ENCODE measurements at regions not wholly inside any gene's neighbourhood (a gene's known extent, or its start where the extent isn't known, plus 50 kb on each side); places are given as distances from the start of the nearest gene placed in this dataset.
"Not testable (repeated sequence)": the region's sequence is repeated elsewhere in the genome, so short reads cannot be mapped to it uniquely, and the experiment has no call there.

DNA sequence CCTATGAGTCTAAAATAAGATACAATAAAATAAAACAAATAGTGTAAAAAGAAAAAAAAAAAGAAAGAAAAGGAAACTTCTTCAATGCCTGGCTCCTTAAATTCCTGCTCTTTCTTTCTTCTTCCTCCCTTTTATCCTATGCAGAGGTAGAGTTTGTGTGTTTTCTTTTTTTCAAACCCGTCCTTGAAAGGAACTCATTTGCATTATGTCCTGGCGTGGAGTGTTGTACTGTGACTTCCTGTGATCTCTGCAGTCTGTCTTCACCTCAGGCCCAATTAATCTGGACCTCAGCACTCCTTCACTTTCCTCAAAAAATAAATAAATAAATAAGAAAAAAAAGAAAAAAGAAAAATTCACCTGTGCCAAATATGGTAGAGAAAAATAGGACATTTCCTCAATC lies 541.9 kb upstream of the SPTLC3 start:
- ATAC-seq (ENCODE audit: poor library complexity) (no peak), DNase-seq (no peak)
- intact Hi-C loops (cut with DNase I) = no loop called here

DNA sequence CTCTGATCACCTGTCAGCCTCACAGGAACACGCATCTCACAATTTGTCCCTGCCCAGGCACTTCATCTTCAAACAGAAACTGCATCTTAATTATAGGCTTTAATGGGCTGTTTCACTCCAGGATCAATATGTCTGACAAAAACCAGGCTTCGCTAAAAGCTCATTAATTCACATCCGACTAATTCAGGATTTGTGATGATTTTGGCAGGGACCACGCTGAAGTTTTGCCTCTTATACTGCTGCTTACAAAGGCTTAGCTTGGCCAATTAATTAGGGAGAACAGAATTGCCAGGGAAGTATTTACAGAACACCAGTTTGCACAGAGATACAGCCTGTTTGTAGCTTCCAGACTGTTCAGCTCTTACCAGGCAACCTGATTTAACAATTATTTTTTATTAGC lies 541.0 kb upstream of the SPTLC3 start:
- DNase-seq (no peak), ATAC-seq (ENCODE audit: poor library complexity) (no peak)
- intact Hi-C loops (cut with DNase I) = no loop called here

DNA sequence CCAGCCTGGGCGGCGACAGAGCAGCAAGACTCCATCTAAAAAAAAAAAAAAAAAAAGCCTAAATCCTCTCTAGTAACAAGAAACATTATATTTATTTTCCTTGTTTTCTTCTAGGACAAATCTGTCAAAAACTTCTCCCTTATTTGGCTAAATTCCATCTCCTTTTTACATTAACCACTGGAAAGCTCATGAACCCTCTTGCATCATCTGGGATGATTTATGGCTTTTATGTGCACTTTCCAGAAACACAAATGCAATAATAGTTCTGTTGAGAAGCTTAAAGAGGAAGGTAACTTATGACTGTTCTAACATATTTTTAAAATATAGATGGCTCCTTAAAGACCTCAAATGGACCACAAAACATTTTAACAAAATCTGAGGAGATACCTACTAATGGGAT lies 526.1 kb upstream of the SPTLC3 start:
- ATAC-seq (ENCODE audit: poor library complexity) (no peak), DNase-seq (no peak)
- intact Hi-C loops (cut with DNase I) = no loop called here

DNA sequence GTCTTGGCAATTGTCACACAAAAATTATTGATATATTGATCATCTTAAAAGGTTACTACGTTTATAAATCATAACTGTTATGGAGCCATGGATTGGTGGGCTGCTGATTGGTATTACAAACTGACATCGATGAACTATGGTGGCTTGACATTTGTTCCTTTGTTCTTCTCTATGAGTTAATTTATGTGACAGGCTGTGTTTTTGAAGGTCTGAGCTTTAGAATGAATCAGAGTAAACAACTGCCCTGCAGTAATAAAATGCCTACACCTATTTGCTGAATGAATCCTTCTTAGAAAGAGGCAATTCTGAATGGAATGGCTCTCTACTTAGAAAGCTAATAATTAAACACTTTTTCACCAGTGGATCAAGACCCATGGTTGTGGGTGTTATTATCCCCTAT lies 506.3 kb upstream of the SPTLC3 start:
- no peak for DNase-seq
- ATAC-seq (ENCODE audit: poor library complexity) = no peak
- intact Hi-C loops (cut with DNase I) = no loop called here

DNA sequence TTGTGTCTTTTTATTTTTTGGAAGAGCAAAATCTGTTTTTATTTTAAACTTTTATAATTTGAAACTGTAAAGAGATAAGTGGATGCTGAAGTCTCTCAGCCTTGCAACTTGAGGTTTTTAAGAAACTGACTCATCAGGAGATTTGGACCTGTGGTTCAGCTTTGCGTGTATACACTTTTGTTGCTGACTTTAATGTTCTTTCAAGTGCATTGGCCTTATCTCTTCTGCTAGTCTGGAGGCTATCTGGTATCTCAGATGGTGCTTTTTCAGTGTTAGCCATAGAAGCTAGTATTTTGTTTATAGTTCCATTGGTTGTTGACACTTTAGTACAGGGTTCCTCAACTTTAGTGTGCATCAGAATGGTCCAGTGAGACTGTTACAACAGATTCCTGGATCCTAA lies 504.0 kb upstream of the SPTLC3 start:
- ATAC-seq (ENCODE audit: poor library complexity) = no peak
- no peak for DNase-seq
- intact Hi-C loops (cut with DNase I) = no loop called here

DNA sequence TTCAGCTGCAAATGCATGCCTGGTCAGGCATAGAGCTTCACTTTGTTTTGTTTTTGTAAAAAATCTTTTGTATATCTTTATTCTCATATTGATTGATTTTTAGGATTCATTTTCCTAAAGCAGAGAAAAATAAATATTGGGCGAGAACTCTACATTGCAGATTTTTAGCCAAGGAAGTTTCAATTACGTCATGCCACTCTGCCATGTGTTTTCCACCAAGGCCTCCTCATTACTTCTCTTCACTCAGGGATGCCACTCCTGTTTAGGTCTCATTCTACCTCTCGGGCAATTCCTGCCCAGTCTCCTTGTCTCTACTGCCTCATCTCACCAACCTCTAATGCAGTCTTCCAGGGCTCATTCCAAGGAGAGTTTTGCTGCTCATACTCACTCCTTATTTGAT lies 497.3 kb upstream of the SPTLC3 start:
- intact Hi-C loops (cut with DNase I) = no loop called here
- ATAC-seq (ENCODE audit: poor library complexity) (no peak), DNase-seq (no peak)

DNA sequence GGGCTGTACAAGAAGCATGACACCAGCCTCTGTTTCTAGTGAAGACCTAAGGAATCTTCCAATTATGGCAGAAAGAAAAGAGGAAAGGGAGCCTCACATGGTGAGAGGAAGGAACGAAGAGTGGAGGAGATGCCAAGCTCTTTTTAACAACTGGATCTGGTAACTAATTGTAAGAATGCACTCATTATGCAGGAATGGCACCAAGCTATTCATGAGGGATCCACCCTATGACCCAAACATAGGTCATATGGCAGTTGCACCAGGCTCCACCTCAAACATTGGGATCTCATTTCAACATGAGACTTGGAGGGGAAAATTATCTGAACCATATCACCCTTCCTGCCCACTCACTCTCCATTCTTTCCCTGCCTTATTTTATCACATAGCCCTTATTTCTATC lies 496.0 kb upstream of the SPTLC3 start:
- intact Hi-C loops (cut with DNase I) = no loop called here
- DNase-seq = no peak
- no peak for ATAC-seq (ENCODE audit: poor library complexity)

DNA sequence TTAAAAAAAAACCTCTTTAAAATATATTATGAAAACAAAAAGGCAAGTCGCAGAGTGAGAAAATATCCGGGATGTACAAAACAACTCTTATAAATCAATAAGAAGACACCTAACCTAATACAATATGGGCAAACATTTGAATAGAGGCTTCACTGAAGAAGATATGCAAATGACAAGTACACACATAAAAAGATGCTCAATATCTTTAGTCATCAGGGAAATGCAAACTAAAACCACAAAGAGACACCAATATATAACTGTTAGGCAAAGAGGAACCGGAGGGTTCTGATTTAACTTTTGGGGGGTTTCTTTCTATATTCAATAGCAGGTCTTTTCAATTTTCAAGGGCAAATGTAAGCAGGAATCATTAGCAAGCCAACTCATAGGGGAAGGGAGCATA lies 480.7 kb upstream of the SPTLC3 start:
- intact Hi-C loops (cut with DNase I) = no loop called here
- ATAC-seq (ENCODE audit: poor library complexity) (no peak), DNase-seq (no peak)

DNA sequence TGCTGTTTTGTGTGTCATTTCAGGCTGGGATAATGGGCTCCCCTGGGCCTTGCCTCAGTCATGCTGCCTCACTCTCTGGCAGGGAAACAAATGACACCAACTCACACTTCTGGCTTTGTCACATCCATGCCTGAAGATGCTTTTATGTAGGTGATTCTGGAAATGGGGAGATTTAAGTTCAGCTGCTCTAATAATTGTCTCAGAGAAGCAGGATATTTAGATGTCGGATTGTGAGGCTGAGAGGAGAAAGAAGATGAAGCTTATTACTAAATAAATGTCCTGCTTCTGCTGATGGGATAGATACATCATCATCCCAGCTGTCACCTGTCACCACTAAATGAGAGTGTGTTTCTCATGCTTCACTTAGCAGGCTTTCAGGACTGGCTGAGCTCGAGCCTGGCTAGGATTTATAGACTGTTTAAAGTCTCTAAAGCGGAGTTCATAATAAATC lies 480.2 kb upstream of the SPTLC3 start:
- ATAC-seq (ENCODE audit: poor library complexity) (no peak), DNase-seq (no peak)
- intact Hi-C loops (cut with DNase I) = no loop called here

DNA sequence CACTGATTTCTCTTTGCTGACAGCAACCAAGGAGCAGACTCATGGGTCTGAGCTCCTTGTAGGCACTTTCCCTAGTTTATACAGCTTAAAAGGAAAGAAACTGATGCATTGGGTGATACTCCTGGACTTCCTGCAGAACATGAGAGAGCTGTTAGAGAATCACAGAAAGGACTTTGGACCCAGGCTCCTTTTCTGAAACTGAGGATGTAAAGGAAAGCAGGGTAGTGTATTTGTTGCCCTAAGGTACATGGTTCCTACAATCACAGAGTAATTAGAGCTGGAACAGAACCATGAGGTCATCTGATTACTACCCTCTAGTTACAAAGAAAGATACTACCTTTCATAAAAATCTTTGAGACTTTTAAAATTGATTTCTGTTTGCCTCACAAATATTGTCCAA lies 477.1 kb upstream of the SPTLC3 start:
- DNase-seq (no peak), ATAC-seq (ENCODE audit: poor library complexity) (no peak)
- intact Hi-C loops (cut with DNase I) = no loop called here

DNA sequence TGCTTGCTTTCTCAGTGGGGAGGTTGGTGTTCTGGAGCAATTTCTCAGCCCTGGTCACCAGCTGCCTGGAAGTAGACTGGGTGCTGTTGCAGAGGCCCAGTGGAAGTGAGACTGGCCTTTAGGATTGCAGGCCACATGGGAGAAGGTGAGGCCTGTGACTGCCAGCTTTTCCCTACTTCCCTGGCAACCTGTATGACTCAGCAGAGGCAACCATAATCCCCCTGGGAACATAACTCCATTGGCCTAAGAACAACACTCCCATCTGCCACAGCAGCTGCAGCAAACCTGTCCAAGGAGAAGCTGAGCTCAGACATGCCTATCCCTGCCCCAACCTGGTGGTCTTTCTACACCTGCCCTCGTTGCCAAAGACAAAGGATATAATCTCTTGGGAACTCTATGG lies 473.5 kb upstream of the SPTLC3 start:
- no peak for ATAC-seq (ENCODE audit: poor library complexity)
- intact Hi-C loops (cut with DNase I) = no loop called here
- no peak for DNase-seq

DNA sequence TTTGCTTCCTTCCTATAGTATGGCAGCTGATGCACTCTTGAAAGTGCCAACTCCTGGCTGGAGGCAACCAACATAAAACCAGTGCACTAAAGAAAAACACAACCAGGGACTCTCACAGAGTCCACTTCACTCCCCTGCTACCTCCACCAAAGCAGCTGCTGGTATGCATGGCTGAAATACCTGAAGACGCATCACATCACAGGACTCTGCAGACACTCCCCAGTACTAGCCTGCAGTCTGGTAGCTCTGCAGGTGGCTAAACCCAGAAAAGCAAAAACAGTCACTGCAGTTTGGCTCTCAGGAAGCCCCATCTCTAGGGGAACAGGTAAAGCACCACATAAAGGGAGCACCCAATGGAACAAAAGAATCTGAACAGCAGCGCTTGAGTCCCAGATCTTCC lies 473.0 kb upstream of the SPTLC3 start:
- no peak for DNase-seq
- ATAC-seq (ENCODE audit: poor library complexity) = no peak
- intact Hi-C loops (cut with DNase I) = no loop called here

DNA sequence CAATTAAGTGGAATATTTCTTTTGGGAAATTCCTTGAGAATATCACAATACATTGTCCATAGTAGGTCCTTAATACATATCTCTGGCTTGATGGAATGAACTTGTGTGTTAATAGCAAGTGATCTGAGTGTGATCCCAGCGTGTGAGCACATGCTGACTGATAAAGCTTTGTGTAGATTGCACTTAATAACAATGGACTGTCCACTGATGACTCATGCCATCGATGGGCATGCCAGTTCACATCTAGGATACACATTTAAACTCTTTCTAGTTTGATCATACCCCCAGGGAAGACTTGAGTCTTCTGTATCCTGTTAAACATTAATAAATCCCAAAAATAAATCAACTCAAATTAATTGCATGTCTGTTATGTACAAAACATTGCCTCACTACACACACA lies 454.3 kb upstream of the SPTLC3 start:
- ATAC-seq (ENCODE audit: poor library complexity) = no peak
- intact Hi-C loops (cut with DNase I) = no loop called here
- no peak for DNase-seq

DNA sequence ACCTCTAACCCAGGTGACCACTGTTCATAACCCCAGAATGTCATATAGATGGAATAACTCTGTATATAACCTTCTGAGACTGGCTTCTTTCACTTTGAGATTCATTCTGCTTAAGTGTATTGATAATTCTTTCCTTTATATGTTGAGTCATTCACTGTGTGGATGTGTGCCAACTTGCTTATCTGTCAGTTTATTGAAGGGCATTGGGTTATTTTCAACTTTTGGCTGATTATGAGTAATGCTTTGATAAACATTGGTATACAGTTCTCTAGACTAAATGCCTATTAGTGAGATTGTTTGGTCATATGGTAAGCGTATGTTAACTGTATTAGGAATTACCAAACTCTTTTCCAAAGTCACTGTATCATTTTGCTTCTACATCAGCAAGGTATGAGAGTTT lies 453.4 kb upstream of the SPTLC3 start:
- no peak for ATAC-seq (ENCODE audit: poor library complexity)
- intact Hi-C loops (cut with DNase I) = no loop called here
- DNase-seq = no peak

DNA sequence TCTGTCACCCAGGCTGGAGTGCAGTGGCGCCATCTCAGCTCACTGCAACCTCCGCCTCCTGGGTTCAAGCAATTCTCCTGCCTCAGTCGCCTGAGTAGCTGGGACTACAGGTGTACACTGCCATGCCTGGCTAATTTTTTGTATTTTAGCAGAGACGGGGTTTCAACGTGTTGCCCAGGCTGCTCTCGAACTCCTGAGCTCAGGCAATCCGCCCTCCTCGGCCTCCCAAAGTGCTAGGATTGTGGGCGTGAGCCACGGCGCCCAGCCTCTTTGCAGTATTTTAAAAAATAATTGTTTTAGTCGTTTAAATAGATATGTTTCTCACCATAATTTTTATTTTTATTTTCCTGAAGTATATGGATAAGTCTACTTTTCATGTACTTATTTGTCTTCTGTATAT lies 452.9 kb upstream of the SPTLC3 start:
- intact Hi-C loops (cut with DNase I); DNase-seq; ATAC-seq (ENCODE audit: poor library complexity): not testable (repeated sequence)

DNA sequence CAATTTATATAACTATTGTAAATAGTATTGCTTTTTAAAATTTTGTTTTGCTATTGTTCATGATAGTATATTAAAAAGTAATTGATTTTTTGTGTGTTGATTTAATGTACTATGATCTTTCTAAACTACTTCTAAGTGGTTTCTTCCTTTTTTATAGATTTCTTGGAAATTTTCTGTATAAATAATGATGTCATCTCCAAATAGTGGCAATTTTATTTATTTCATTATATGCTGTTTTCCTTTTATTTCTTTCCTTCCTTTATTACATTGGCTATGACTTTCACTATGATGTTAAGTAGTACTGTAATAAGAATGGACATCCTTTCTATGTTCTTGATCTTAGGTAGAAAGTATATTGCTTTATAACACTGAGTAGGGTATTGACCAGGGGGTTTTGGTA lies 451.5 kb upstream of the SPTLC3 start:
- no peak for ATAC-seq (ENCODE audit: poor library complexity)
- intact Hi-C loops (cut with DNase I) = no loop called here
- DNase-seq = no peak

DNA sequence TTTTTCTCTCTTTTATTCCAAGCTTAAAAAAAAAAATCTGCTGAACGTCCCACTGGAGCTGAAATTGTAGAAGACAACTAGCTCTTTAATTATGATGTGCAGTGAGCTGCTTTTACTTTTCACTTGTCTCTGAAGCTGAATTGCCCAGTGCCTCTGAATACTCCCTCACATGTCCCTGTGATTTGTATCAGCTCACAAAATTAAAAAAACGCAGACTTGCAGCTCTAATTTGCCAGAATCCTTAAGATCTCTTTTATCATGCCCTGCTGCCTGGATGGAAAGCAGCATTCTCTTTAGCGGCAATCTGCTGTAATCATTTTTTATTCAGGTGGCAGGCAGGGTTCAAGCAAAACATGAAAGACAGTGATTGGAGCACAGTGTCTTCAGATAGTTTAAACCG lies 443.8 kb upstream of the SPTLC3 start:
- intact Hi-C loops (cut with DNase I) = no loop called here
- ATAC-seq (ENCODE audit: poor library complexity) (no peak), DNase-seq (no peak)

DNA sequence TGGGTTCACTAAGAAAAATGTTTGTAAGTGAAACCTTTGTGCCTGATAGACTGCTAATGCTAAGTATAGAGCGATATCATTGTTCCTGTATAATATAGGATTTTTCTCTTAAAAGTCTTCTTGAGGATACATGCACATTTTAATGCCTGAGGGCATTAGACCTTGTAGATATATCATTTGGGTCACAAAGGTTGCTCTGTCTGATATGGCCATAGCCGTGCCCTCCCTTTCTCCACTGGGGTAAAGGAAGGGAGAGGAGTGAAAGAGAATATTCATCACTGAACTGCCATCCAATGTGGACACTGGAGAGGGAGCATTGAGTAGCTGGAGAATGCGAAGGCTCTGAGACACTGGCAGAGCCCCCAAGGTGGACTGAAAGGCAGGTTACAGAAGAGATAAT lies 442.2 kb upstream of the SPTLC3 start:
- intact Hi-C loops (cut with DNase I) = no loop called here
- no peak for ATAC-seq (ENCODE audit: poor library complexity)
- DNase-seq = no peak

DNA sequence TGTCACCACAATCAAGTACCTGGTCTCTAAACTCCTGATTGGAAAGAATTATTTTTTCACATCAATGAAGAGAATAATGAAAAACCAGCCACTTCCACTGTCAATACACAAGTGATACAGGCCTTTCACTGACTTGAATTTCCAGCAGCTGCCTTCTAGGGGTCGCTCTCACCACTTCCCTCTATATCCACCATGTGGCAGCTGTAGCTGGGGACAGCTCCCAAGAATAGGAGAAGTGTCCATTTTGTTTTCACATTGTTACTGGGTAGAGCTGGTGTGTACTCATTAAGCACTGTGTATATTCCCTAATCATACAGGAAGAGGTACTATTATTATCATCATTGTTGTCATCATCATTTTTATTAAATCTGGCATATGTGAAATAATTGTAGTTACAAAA lies 438.4 kb upstream of the SPTLC3 start:
- ATAC-seq (ENCODE audit: poor library complexity) (no peak), DNase-seq (no peak)
- intact Hi-C loops (cut with DNase I) = no loop called here

DNA sequence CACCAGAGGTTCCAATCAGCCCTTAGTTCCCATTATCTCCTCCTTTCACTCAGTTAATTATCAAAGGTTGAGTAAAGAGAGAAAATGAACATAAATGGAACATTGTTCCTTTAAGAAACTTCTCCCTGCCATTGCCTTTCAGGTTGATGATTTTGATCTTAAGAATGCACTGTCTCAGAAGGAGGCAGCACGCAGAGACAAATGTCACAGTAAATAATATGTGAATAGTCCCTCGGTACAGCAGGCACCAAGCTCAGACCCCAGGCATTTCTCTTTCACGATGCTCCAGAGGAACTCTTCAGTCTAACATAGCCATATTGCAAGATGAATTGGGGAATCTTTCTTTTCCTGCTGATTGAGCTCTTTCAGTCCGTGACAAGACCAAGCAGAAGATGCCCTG lies 435.3 kb upstream of the SPTLC3 start:
- DNase-seq (no peak), ATAC-seq (ENCODE audit: poor library complexity) (no peak)
- intact Hi-C loops (cut with DNase I) = no loop called here

DNA sequence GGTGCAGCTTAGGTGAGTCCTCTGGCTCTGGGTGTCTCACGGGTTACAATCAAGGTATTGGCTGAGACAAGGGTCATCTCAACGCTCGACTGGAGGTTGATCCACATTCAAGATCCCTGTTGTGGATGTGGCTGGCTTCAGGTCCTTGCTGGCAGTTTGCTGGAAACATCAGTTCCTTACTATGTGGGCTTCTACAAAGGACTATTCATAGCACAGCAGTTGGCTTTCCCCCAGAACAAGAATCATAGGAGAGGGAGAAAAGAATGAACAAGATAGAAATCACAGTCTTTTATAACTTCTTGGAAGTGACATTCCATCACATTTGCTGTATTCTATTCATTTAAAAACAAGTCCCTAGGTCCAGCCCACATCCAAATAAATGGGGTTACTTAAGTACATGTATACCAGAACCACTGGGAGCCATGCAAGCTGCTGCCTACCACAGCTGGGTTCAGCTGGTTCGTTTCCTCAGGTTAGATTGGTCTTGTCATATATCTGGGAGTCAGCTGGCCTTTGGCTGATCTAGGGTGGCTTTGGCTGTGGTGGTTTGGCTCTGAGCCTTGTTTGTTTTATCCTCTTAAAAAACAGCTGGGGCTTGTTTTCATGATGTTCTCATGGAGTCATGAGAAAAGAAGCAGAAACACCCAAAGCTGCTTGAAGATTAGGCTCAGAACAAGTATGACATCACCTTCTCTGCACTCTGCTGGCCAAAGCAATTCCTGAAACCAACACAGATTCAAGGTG lies 433.2 kb upstream of the SPTLC3 start:
- peak; percentile 95 for ATAC-seq (ENCODE audit: poor library complexity)
- peak; percentile 81 for DNase-seq
- intact Hi-C loops (cut with DNase I) = no loop called here
